ENCODE measurements at regions not wholly inside any gene's neighbourhood (a gene's known extent, or its start where the extent isn't known, plus 50 kb on each side); places are given as distances from the start of the nearest gene placed in this dataset.

DNA sequence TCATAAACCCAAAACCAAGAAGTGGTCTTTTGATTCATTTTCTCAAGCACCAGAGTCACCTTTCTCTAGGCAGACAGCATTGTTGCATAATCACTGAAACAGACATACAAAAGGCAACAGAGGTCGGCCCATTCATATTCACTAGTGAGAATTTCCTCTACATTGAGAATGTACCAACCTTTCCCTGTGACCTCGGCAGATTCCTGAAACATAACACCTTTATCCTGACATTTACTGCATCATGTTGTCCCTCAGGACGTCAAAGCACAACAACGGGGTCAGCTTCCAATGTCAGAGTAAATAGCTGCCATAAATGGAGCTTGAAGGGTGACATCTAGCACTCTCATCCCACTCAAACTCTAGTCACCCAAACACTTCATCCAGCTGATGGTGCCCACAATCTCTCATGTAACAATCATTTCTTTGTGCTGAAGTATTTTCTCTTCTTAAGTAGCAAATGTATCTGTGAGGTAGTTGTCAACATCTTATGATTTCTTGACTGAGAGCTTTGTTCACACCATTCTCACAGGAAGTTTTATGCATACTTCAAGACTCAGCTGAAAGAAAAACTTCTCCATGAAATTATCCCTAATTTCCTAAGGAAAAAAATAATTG is 802.6 kb upstream of the CHAC2 start:
- Histone ChIP-seq H3K27me3 (ENCODE audit: control insufficient read depth, insufficient read depth, low read length) (no peaks in the 10 kb centered on the region), H3K4me3 (ENCODE audit: low read depth, low read length) (no peak overlapping the region), H2AFZ (peak overlapping the region; percentile 59), H3K9me3 (ENCODE audit: control insufficient read depth, low read length) (no peaks in the 10 kb centered on the region), H3K79me2 (no peaks in the 10 kb centered on the region), H3K27ac (peak overlapping the region; percentile 36), H3K4me1 (peaks cover 13% of the 10 kb centered on the region), H3K9ac (no peak overlapping the region), H3K4me2 (ENCODE audit: low read length) (no peak overlapping the region), H3K36me3 (ENCODE audit: control insufficient read depth, insufficient read depth, low read length) (no peaks in the 10 kb centered on the region)
- TF ChIP-seq, protein P1, sequence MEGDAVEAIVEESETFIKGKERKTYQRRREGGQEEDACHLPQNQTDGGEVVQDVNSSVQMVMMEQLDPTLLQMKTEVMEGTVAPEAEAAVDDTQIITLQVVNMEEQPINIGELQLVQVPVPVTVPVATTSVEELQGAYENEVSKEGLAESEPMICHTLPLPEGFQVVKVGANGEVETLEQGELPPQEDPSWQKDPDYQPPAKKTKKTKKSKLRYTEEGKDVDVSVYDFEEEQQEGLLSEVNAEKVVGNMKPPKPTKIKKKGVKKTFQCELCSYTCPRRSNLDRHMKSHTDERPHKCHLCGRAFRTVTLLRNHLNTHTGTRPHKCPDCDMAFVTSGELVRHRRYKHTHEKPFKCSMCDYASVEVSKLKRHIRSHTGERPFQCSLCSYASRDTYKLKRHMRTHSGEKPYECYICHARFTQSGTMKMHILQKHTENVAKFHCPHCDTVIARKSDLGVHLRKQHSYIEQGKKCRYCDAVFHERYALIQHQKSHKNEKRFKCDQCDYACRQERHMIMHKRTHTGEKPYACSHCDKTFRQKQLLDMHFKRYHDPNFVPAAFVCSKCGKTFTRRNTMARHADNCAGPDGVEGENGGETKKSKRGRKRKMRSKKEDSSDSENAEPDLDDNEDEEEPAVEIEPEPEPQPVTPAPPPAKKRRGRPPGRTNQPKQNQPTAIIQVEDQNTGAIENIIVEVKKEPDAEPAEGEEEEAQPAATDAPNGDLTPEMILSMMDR (IDR thresholded peaks at IDR 0.05), result no peak

GRCh38 chr2:52961403-52961802 is 806.2 kb upstream of the CHAC2 start:
- Histone ChIP-seq H3K9ac (no peak overlapping the region), H2AFZ (no peak overlapping the region), H3K4me3 (ENCODE audit: low read depth, low read length) (no peak overlapping the region), H3K9me3 (ENCODE audit: control insufficient read depth, low read length) (no peaks in the 10 kb centered on the region), H3K27me3 (ENCODE audit: control insufficient read depth, insufficient read depth, low read length) (no peaks in the 10 kb centered on the region), H3K36me3 (ENCODE audit: control insufficient read depth, insufficient read depth, low read length) (no peaks in the 10 kb centered on the region), H3K27ac (no peak overlapping the region), H3K79me2 (no peaks in the 10 kb centered on the region), H3K4me1 (peaks cover 24% of the 10 kb centered on the region), H3K4me2 (ENCODE audit: low read length) (no peak overlapping the region)
- TF ChIP-seq, protein P1 (IDR thresholded peaks at IDR 0.05), result no peak

DNA sequence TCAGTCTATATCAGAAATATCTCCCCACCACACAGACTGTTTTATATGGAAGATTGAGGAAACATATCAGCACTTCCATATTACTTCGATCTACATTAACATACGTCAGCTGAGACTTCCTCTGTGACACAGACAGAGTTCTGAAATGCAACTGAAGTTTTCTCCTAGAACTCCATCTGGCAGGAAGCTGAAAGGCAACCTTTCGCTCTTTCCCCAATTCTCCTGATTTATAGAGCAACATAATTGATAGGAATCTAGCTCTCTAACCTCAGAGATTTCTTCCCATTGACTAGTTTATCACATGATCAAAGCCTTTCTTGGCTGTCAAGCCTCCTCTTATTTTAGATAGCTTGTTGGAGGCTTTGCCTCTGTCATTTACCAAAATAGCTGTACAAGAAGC is 806.7 kb upstream of the CHAC2 start:
- H2AFZ ChIP-seq, result peak overlapping the region; percentile 33
- no peak overlapping the region for H3K27ac ChIP-seq
- no peaks in the 10 kb centered on the region for H3K36me3 ChIP-seq (ENCODE audit: control insufficient read depth, insufficient read depth, low read length)
- H3K4me3 ChIP-seq (ENCODE audit: low read depth, low read length), result no peak overlapping the region
- H3K9me3 ChIP-seq (ENCODE audit: control insufficient read depth, low read length), result no peaks in the 10 kb centered on the region
- H3K4me2 ChIP-seq (ENCODE audit: low read length), result no peak overlapping the region
- no peak overlapping the region for H3K9ac ChIP-seq
- no peaks in the 10 kb centered on the region for H3K27me3 ChIP-seq (ENCODE audit: control insufficient read depth, insufficient read depth, low read length)
- H3K79me2 ChIP-seq, result no peaks in the 10 kb centered on the region
- peaks cover 28% of the 10 kb centered on the region for H3K4me1 ChIP-seq
- TF ChIP-seq, protein P1 (IDR thresholded peaks at IDR 0.05), result no peak

GRCh38 chr2:52959801-52960200 is 807.8 kb upstream of the CHAC2 start:
- Histone ChIP-seq H3K4me2 (ENCODE audit: low read length) (no peak overlapping the region), H3K4me3 (ENCODE audit: low read depth, low read length) (no peak overlapping the region), H3K4me1 (peaks cover 22% of the 10 kb centered on the region), H2AFZ (no peak overlapping the region), H3K27me3 (ENCODE audit: control insufficient read depth, insufficient read depth, low read length) (no peaks in the 10 kb centered on the region), H3K9me3 (ENCODE audit: control insufficient read depth, low read length) (no peaks in the 10 kb centered on the region), H3K36me3 (ENCODE audit: control insufficient read depth, insufficient read depth, low read length) (no peaks in the 10 kb centered on the region), H3K79me2 (no peaks in the 10 kb centered on the region), H3K27ac (no peak overlapping the region), H3K9ac (no peak overlapping the region)
- TF ChIP-seq, protein P1 (IDR thresholded peaks at IDR 0.05), result no peak

GRCh38 chr2:52956766-52957165 is 810.8 kb upstream of the CHAC2 start:
- H3K9ac ChIP-seq, result no peak overlapping the region
- TF ChIP-seq, protein P1 (IDR thresholded peaks at IDR 0.05), result peak; percentile 81

More at GRCh38 chr2:52956766-52957165, 810.8 kb upstream of the CHAC2 start:
- H3K79me2 ChIP-seq, result no peaks in the 10 kb centered on the region
- H3K27me3 ChIP-seq (ENCODE audit: control insufficient read depth, insufficient read depth, low read length), result no peaks in the 10 kb centered on the region
- peak overlapping the region; percentile 35 for H2AFZ ChIP-seq
- H3K9me3 ChIP-seq (ENCODE audit: control insufficient read depth, low read length), result no peaks in the 10 kb centered on the region
- no peaks in the 10 kb centered on the region for H3K36me3 ChIP-seq (ENCODE audit: control insufficient read depth, insufficient read depth, low read length)
- H3K27ac ChIP-seq, result peak overlapping the region; percentile 78
- H3K4me2 ChIP-seq (ENCODE audit: low read length), result peak overlapping the region; percentile 2
- peaks cover 23% of the 10 kb centered on the region for H3K4me1 ChIP-seq
- H3K4me3 ChIP-seq (ENCODE audit: low read depth, low read length), result no peak overlapping the region

All from parathyroid adenoma (tissue), 2 donors.